Left renal cortex interstitium (tissue), 4 donors: ENCODE measurements at regions not wholly inside any gene's neighbourhood (a gene's known extent, or its start where the extent isn't known, plus 50 kb on each side); places are given as distances from the start of the nearest gene placed in this dataset.
"Not testable (repeated sequence)": the region's sequence is repeated elsewhere in the genome, so short reads cannot be mapped to it uniquely, and the experiment has no call there.

Source experiments
- DNase-seq, 4 donors: peaks; one replicate each; pipeline ENCODE4 v3.0.0-alpha.2; 2013; ENCODE audit warnings: low read depth in 4 of 4, low spot score in 2 of 4, missing footprints in 1 of 4

GRCh38 chr7:32765185-32765584 lies 126.4 kb downstream of the KBTBD2 start:
- DNase-seq, result no peak

- peak in 1 of 4 donors; percentile 3 for DNase-seq
These were observed 128.7 kb downstream of the KBTBD2 start for GRCh38 chr7:32762925-32763293.

- peak in 3 of 4 donors; percentile 18 to 37 (median 33) for DNase-seq
These were observed 129.2 kb downstream of the KBTBD2 start for GRCh38 chr7:32762206-32762924.

GRCh38 chr7:32761451-32762205 lies 129.9 kb downstream of the KBTBD2 start:
- peak in 3 of 4 donors; percentile 21 to 24 (median 21) for DNase-seq

GRCh38 chr7:32760755-32761154 lies 130.8 kb downstream of the KBTBD2 start:
- not testable (repeated sequence) for DNase-seq

GRCh38 chr7:32759859-32760258 lies 131.7 kb downstream of the KBTBD2 start:
- not testable (repeated sequence) for DNase-seq

GRCh38 chr7:32753872-32754271 lies 137.7 kb downstream of the KBTBD2 start:
- not testable (repeated sequence) for DNase-seq

- DNase-seq, result not testable (repeated sequence)
These were observed 143.2 kb downstream of the KBTBD2 start for GRCh38 chr7:32748337-32748736.

- DNase-seq, result not testable (repeated sequence)
These were observed 144.0 kb downstream of the KBTBD2 start for GRCh38 chr7:32747443-32748148.

- DNase-seq, result not testable (repeated sequence)
These were observed 149.6 kb downstream of the KBTBD2 start for GRCh38 chr7:32741853-32742476.

GRCh38 chr7:32739749-32740148 lies 151.8 kb downstream of the KBTBD2 start:
- DNase-seq, result not testable (repeated sequence)

- not testable (repeated sequence) for DNase-seq
These were observed 153.2 kb downstream of the KBTBD2 start for GRCh38 chr7:32738390-32738789.

GRCh38 chr7:32732767-32733166 lies 158.8 kb downstream of the KBTBD2 start:
- DNase-seq, result not testable (repeated sequence)

GRCh38 chr7:32729335-32729675 lies 162.3 kb downstream of the KBTBD2 start:
- peak in 1 of 4 donors; percentile 0 for DNase-seq

- DNase-seq, result peak in 3 of 4 donors; percentile 32 to 41 (median 40)
These were observed 162.9 kb downstream of the KBTBD2 start for GRCh38 chr7:32728412-32729334.

- peak; percentile 30 to 65 (median 39) for DNase-seq
These were observed 163.8 kb downstream of the KBTBD2 start for GRCh38 chr7:32727483-32728411.

- not testable (repeated sequence) for DNase-seq
These were observed 168.7 kb downstream of the KBTBD2 start for GRCh38 chr7:32722837-32723236.

GRCh38 chr7:32694182-32694581 lies 197.4 kb downstream of the KBTBD2 start:
- no peak for DNase-seq
